ENCODE measurements at regions not wholly inside any gene's neighbourhood (a gene's known extent, or its start where the extent isn't known, plus 50 kb on each side); places are given as distances from the start of the nearest gene placed in this dataset.

DNA sequence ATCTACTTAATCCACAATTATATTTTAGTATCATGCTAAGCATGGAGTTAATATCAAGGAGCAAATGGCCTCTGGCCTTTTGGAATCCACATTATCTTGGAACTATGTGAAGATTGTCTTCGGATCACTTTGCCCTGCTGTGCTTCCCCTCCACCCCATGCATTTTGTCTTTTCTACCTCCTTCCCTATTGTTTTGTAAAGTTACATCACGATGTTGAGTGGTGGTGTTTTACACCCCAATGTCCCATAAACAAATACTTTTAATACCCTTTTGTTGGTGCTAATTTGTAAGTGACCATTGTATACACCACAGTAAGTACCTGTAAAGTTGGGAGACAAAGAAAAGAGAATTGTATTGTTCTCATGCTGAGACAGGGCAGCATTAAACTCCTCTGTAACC is 258.4 kb upstream of the ZNF717 start:
- TF ChIP-seq, protein P1, sequence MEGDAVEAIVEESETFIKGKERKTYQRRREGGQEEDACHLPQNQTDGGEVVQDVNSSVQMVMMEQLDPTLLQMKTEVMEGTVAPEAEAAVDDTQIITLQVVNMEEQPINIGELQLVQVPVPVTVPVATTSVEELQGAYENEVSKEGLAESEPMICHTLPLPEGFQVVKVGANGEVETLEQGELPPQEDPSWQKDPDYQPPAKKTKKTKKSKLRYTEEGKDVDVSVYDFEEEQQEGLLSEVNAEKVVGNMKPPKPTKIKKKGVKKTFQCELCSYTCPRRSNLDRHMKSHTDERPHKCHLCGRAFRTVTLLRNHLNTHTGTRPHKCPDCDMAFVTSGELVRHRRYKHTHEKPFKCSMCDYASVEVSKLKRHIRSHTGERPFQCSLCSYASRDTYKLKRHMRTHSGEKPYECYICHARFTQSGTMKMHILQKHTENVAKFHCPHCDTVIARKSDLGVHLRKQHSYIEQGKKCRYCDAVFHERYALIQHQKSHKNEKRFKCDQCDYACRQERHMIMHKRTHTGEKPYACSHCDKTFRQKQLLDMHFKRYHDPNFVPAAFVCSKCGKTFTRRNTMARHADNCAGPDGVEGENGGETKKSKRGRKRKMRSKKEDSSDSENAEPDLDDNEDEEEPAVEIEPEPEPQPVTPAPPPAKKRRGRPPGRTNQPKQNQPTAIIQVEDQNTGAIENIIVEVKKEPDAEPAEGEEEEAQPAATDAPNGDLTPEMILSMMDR (IDR thresholded peaks at IDR 0.05) = no peak
- TF ChIP-seq POLR2AphosphoS5 (IDR thresholded peaks at IDR 0.05) (no peak), EP300 (IDR thresholded peaks at IDR 0.05) (no peak)

All from esophagus muscularis mucosa (tissue), 4 donors.